DND-41 (cell line): ENCODE measurements at regions not wholly inside any gene's neighbourhood (a gene's known extent, or its start where the extent isn't known, plus 50 kb on each side); places are given as distances from the start of the nearest gene placed in this dataset.

ENCODE experiments used
- ATAC-seq: fragments of 200-7000 bp; cut with Tn5 transposase; 3 replicates; pipeline ENCODE4 v1.9.1; 2021; ENCODE audit warnings: low read depth; ENCODE audit not compliant: insufficient read depth
- DNase-seq: peaks from one replicate; pipeline ENCODE4 v3.0.0-alpha.2; 2020
- H2AFZ ChIP-seq: 2 replicates; pipeline ENCODE4 v1.6.0; 2012; ENCODE audit warnings: low read depth, low read length
- H3K27ac ChIP-seq: 2 replicates; pipeline ENCODE4 v1.5.1; 2012; ENCODE audit warnings: low read length, inconsistent platforms
- H3K27me3 ChIP-seq: fragments of 200-600 bp; sonication (generic); 2 replicates; pipeline ENCODE4 v1.6.0; 2012; ENCODE audit warnings: low read length, mild to moderate bottlenecking, inconsistent platforms; ENCODE audit not compliant: insufficient read depth, poor library complexity
- H3K36me3 ChIP-seq: 2 replicates; pipeline ENCODE4 v1.5.1; 2012; ENCODE audit warnings: low read length, inconsistent platforms; ENCODE audit not compliant: insufficient read depth
- H3K4me1 ChIP-seq: 2 replicates; pipeline ENCODE4 v1.5.1; 2012; ENCODE audit warnings: mild to moderate bottlenecking, low read length; ENCODE audit not compliant: insufficient read depth
- H3K4me2 ChIP-seq: 2 replicates; pipeline ENCODE4 v1.6.0; 2012; ENCODE audit warnings: mild to moderate bottlenecking, moderate library complexity, low read length, inconsistent platforms; ENCODE audit not compliant: insufficient read depth
- H3K4me3 ChIP-seq, 2 experiments: fragments of 200-600 bp in 1 of 2; shearing (Covaris generic) in 1 of 2; 2 replicates each; pipeline ENCODE4 v1.5.1; 2012 to 2016; ENCODE audit warnings: inconsistent platforms in 2 of 2, low read length in 2 of 2, mild to moderate bottlenecking in 2 of 2, low read depth in 1 of 2, moderate library complexity in 1 of 2
- H3K79me2 ChIP-seq: 2 replicates; pipeline ENCODE4 v1.6.0; 2012; ENCODE audit warnings: low read length, inconsistent platforms; ENCODE audit not compliant: insufficient read depth
- H3K9ac ChIP-seq: 2 replicates; pipeline ENCODE4 v1.6.0; 2012; ENCODE audit warnings: low read depth, mild to moderate bottlenecking, inconsistent platforms, low read length, moderate library complexity
- H3K9me3 ChIP-seq: 2 replicates; pipeline ENCODE4 v1.5.1; 2012; ENCODE audit warnings: low read length, moderate library complexity, mild to moderate bottlenecking, inconsistent platforms; ENCODE audit not compliant: insufficient read depth, severe bottlenecking
- H4K20me1 ChIP-seq: 2 replicates; pipeline ENCODE4 v1.6.0; 2012; ENCODE audit warnings: low read length; ENCODE audit not compliant: insufficient read depth
- EZH2 ChIP-seq: IDR thresholded peaks from 3 replicates; pipeline ENCODE4 v1.6.1; 2012; ENCODE audit warnings: borderline replicate concordance, low read depth, mild to moderate bottlenecking, moderate library complexity, low read length, inconsistent platforms; ENCODE audit not compliant: severe bottlenecking
- TF ChIP-seq, protein P1 (sequence below): IDR thresholded peaks from 2 replicates; pipeline ENCODE4 v1.5.1; 2012; ENCODE audit warnings: borderline replicate concordance, low read length, moderate library complexity, mild to moderate bottlenecking; ENCODE audit not compliant: poor library complexity, severe bottlenecking; ENCODE audit errors: extremely low read depth

GRCh38 chr9:31144614-31145013 is 1239.8 kb upstream of the ACO1 start:
- no peak overlapping the region for H3K4me2 ChIP-seq
- DNase-seq (no peak), ATAC-seq (no peak)
- H3K9ac ChIP-seq, result no peak overlapping the region
- H3K27me3 ChIP-seq, result no peaks in the 10 kb centered on the region
- TF ChIP-seq EZH2, result no peak
- TF ChIP-seq, protein P1, sequence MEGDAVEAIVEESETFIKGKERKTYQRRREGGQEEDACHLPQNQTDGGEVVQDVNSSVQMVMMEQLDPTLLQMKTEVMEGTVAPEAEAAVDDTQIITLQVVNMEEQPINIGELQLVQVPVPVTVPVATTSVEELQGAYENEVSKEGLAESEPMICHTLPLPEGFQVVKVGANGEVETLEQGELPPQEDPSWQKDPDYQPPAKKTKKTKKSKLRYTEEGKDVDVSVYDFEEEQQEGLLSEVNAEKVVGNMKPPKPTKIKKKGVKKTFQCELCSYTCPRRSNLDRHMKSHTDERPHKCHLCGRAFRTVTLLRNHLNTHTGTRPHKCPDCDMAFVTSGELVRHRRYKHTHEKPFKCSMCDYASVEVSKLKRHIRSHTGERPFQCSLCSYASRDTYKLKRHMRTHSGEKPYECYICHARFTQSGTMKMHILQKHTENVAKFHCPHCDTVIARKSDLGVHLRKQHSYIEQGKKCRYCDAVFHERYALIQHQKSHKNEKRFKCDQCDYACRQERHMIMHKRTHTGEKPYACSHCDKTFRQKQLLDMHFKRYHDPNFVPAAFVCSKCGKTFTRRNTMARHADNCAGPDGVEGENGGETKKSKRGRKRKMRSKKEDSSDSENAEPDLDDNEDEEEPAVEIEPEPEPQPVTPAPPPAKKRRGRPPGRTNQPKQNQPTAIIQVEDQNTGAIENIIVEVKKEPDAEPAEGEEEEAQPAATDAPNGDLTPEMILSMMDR, result no peak
- no peak overlapping the region for H2AFZ ChIP-seq
- no peak overlapping the region for H3K27ac ChIP-seq
- no peaks in the 10 kb centered on the region for H3K4me1 ChIP-seq
- no peaks in the 10 kb centered on the region for H4K20me1 ChIP-seq
- H3K36me3 ChIP-seq, result no peaks in the 10 kb centered on the region
- no peaks in the 10 kb centered on the region for H3K79me2 ChIP-seq
- H3K4me3 ChIP-seq, result no peak overlapping the region
- no peaks in the 10 kb centered on the region for H3K9me3 ChIP-seq

DNA sequence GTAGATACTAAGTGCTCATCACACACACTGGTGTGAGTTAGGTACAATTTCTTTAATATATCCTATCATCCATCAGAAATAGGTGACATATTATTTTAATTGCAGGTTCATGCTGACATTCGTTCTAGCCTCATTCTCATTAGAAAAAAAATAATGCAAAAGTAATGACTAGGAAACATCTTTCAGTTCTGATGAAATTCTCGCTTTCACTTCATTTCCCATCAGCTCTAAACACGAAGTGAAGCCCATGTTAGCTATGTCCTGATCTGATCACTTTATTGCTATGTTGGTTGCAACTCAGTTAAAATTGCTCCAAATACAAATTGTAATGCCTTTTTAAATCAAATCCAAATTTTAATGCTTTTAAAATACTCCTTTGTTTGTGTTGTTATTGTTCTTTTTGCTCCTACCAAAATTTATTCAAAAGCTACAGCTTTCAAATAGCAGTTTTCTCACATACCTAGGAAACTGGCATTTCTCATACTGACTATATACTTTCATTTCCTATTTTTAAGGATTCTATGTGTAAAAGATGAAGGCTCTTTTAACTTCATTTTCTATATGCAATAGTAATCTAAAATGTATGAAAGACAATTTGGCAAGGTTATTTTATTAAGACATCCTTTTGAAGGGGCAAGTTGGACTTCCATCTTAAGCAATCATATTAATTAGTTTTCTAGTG is 1237.8 kb upstream of the ACO1 start:
- Histone ChIP-seq H3K79me2 (no peaks in the 10 kb centered on the region), H3K27ac (no peak overlapping the region), H3K4me2 (no peak overlapping the region), H3K4me1 (no peaks in the 10 kb centered on the region), H3K9me3 (no peaks in the 10 kb centered on the region), H3K36me3 (no peaks in the 10 kb centered on the region), H3K9ac (no peak overlapping the region), H2AFZ (no peak overlapping the region), H3K27me3 (no peaks in the 10 kb centered on the region), H4K20me1 (no peaks in the 10 kb centered on the region), H3K4me3 (no peak overlapping the region)
- ATAC-seq, result no peak
- no peak for DNase-seq
- TF ChIP-seq, protein P1, result no peak

- H3K9ac ChIP-seq, result no peak overlapping the region
- H3K79me2 ChIP-seq, result no peaks in the 10 kb centered on the region
- no peaks in the 10 kb centered on the region for H3K27me3 ChIP-seq
- DNase-seq (no peak), ATAC-seq (no peak)
- no peaks in the 10 kb centered on the region for H4K20me1 ChIP-seq
- no peaks in the 10 kb centered on the region for H3K9me3 ChIP-seq
- H3K4me2 ChIP-seq, result no peak overlapping the region
- H3K4me3 ChIP-seq, result no peak overlapping the region
- TF ChIP-seq, protein P1, result no peak
- TF ChIP-seq EZH2, result no peak
- no peaks in the 10 kb centered on the region for H3K36me3 ChIP-seq
- H2AFZ ChIP-seq, result no peak overlapping the region
- H3K4me1 ChIP-seq, result no peaks in the 10 kb centered on the region
- no peak overlapping the region for H3K27ac ChIP-seq
Observed at GRCh38 chr9:31153250-31153840, 1231.1 kb upstream of the ACO1 start.
